MG63 (cell line): ENCODE measurements at regions not wholly inside any gene's neighbourhood (a gene's known extent, or its start where the extent isn't known, plus 50 kb on each side); places are given as distances from the start of the nearest gene placed in this dataset.

Source experiments
- DNase-seq: peaks from one replicate; pipeline ENCODE4 v3.0.0-alpha.2; 2020
- H3K27me3 ChIP-seq: fragments of 250-450 bp; sonication (Bioruptor Pico); 2 replicates; pipeline ENCODE4 v1.5.1; 2020; ENCODE audit warnings: mild to moderate bottlenecking, moderate library complexity
- H3K36me3 ChIP-seq: fragments of 250-450 bp; sonication (Bioruptor Pico); 2 replicates; pipeline ENCODE4 v1.5.1; 2020; ENCODE audit warnings: mild to moderate bottlenecking, moderate library complexity
- H3K4me3 ChIP-seq: fragments of 250-450 bp; sonication (Bioruptor Pico); 2 replicates; pipeline ENCODE4 v1.5.1; 2020; ENCODE audit warnings: mild to moderate bottlenecking, moderate library complexity
- H3K9me3 ChIP-seq: fragments of 250-450 bp; sonication (Bioruptor Pico); 2 replicates; pipeline ENCODE4 v1.5.1; 2020; ENCODE audit warnings: mild to moderate bottlenecking, moderate library complexity

- Histone ChIP-seq H3K36me3 (no peaks in the 10 kb centered on the region), H3K9me3 (no peaks in the 10 kb centered on the region), H3K4me3 (no peak overlapping the region), H3K27me3 (no peaks in the 10 kb centered on the region)
- DNase-seq, result no peak
Measured at GRCh38 chr10:1980459-1980858, 243.1 kb upstream of the ADARB2 start.

- Histone ChIP-seq H3K27me3 (no peaks in the 10 kb centered on the region), H3K4me3 (no peak overlapping the region), H3K36me3 (no peaks in the 10 kb centered on the region), H3K9me3 (no peaks in the 10 kb centered on the region)
- no peak for DNase-seq
Measured at GRCh38 chr10:1978584-1978983, 241.3 kb upstream of the ADARB2 start.

GRCh38 chr10:1977461-1977860 is 240.1 kb upstream of the ADARB2 start:
- Histone ChIP-seq H3K4me3 (no peak overlapping the region), H3K27me3 (no peaks in the 10 kb centered on the region), H3K9me3 (no peaks in the 10 kb centered on the region), H3K36me3 (no peaks in the 10 kb centered on the region)
- no peak for DNase-seq

GRCh38 chr10:1972406-1972805 is 235.1 kb upstream of the ADARB2 start:
- Histone ChIP-seq H3K36me3 (no peaks in the 10 kb centered on the region), H3K27me3 (no peaks in the 10 kb centered on the region)
- DNase-seq, result no peak

GRCh38 chr10:1968257-1969033 is 231.1 kb upstream of the ADARB2 start:
- H3K4me3 ChIP-seq, result no peak overlapping the region
- peak; percentile 26 for DNase-seq
- H3K27me3 ChIP-seq, result no peaks in the 10 kb centered on the region
- no peaks in the 10 kb centered on the region for H3K36me3 ChIP-seq
- no peaks in the 10 kb centered on the region for H3K9me3 ChIP-seq

More at GRCh38 chr10:1972406-1972805, 235.1 kb upstream of the ADARB2 start:
- no peaks in the 10 kb centered on the region for H3K9me3 ChIP-seq
- H3K4me3 ChIP-seq, result no peak overlapping the region

GRCh38 chr10:1966712-1967376 is 229.5 kb upstream of the ADARB2 start:
- Histone ChIP-seq H3K9me3 (no peaks in the 10 kb centered on the region), H3K36me3 (no peaks in the 10 kb centered on the region), H3K27me3 (no peaks in the 10 kb centered on the region), H3K4me3 (no peak overlapping the region)
- no peak for DNase-seq

- no peaks in the 10 kb centered on the region for H3K27me3 ChIP-seq
- H3K4me3 ChIP-seq, result no peak overlapping the region
- H3K36me3 ChIP-seq, result no peaks in the 10 kb centered on the region
- H3K9me3 ChIP-seq, result no peaks in the 10 kb centered on the region
- DNase-seq, result no peak
Measured at GRCh38 chr10:1964476-1964875, 227.2 kb upstream of the ADARB2 start.

- Histone ChIP-seq H3K36me3 (no peaks in the 10 kb centered on the region), H3K9me3 (no peaks in the 10 kb centered on the region), H3K27me3 (no peaks in the 10 kb centered on the region), H3K4me3 (no peak overlapping the region)
- DNase-seq, result no peak
Measured at GRCh38 chr10:1963341-1963740, 226.0 kb upstream of the ADARB2 start.

GRCh38 chr10:1961989-1962388 is 224.7 kb upstream of the ADARB2 start:
- DNase-seq, result no peak
- H3K36me3 ChIP-seq, result no peaks in the 10 kb centered on the region
- no peaks in the 10 kb centered on the region for H3K9me3 ChIP-seq
- H3K4me3 ChIP-seq, result no peak overlapping the region
- H3K27me3 ChIP-seq, result no peaks in the 10 kb centered on the region

GRCh38 chr10:1960982-1961381 is 223.7 kb upstream of the ADARB2 start:
- no peak overlapping the region for H3K4me3 ChIP-seq
- DNase-seq, result no peak
- H3K9me3 ChIP-seq, result no peaks in the 10 kb centered on the region
- H3K27me3 ChIP-seq, result no peaks in the 10 kb centered on the region
- H3K36me3 ChIP-seq, result no peaks in the 10 kb centered on the region

GRCh38 chr10:1957057-1957456 is 219.7 kb upstream of the ADARB2 start:
- DNase-seq, result no peak
- Histone ChIP-seq H3K27me3 (no peaks in the 10 kb centered on the region), H3K9me3 (no peaks in the 10 kb centered on the region), H3K4me3 (no peak overlapping the region), H3K36me3 (no peaks in the 10 kb centered on the region)

- no peaks in the 10 kb centered on the region for H3K36me3 ChIP-seq
- no peaks in the 10 kb centered on the region for H3K27me3 ChIP-seq
- H3K9me3 ChIP-seq, result no peaks in the 10 kb centered on the region
- H3K4me3 ChIP-seq, result no peak overlapping the region
- no peak for DNase-seq
Measured at GRCh38 chr10:1954300-1954699, 217.0 kb upstream of the ADARB2 start.

- Histone ChIP-seq H3K27me3 (no peaks in the 10 kb centered on the region), H3K4me3 (no peak overlapping the region), H3K36me3 (no peaks in the 10 kb centered on the region), H3K9me3 (no peaks in the 10 kb centered on the region)
- no peak for DNase-seq
Measured at GRCh38 chr10:1952126-1953095, 215.1 kb upstream of the ADARB2 start.

- Histone ChIP-seq H3K9me3 (no peaks in the 10 kb centered on the region), H3K36me3 (no peaks in the 10 kb centered on the region), H3K4me3 (no peak overlapping the region), H3K27me3 (no peaks in the 10 kb centered on the region)
- no peak for DNase-seq
Measured at GRCh38 chr10:1950803-1951495, 213.6 kb upstream of the ADARB2 start.

- H3K4me3 ChIP-seq, result no peak overlapping the region
- no peaks in the 10 kb centered on the region for H3K27me3 ChIP-seq
- DNase-seq, result no peak
- H3K9me3 ChIP-seq, result no peaks in the 10 kb centered on the region
- no peaks in the 10 kb centered on the region for H3K36me3 ChIP-seq
Measured at GRCh38 chr10:1947464-1948003, 210.2 kb upstream of the ADARB2 start.

GRCh38 chr10:1944487-1944886 is 207.2 kb upstream of the ADARB2 start:
- Histone ChIP-seq H3K36me3 (no peaks in the 10 kb centered on the region), H3K4me3 (no peak overlapping the region), H3K27me3 (no peaks in the 10 kb centered on the region), H3K9me3 (no peaks in the 10 kb centered on the region)
- DNase-seq, result no peak
